DND-41 (cell line): ENCODE measurements at regions not wholly inside any gene's neighbourhood (a gene's known extent, or its start where the extent isn't known, plus 50 kb on each side); places are given as distances from the start of the nearest gene placed in this dataset.

Source experiments
- ATAC-seq: fragments of 200-7000 bp; cut with Tn5 transposase; 3 replicates; pipeline ENCODE4 v1.9.1; 2021; ENCODE audit warnings: low read depth; ENCODE audit not compliant: insufficient read depth
- DNase-seq: peaks from one replicate; pipeline ENCODE4 v3.0.0-alpha.2; 2020
- H2AFZ ChIP-seq: 2 replicates; pipeline ENCODE4 v1.6.0; 2012; ENCODE audit warnings: low read depth, low read length
- H3K27ac ChIP-seq: 2 replicates; pipeline ENCODE4 v1.5.1; 2012; ENCODE audit warnings: low read length, inconsistent platforms
- H3K27me3 ChIP-seq: fragments of 200-600 bp; sonication (generic); 2 replicates; pipeline ENCODE4 v1.6.0; 2012; ENCODE audit warnings: low read length, mild to moderate bottlenecking, inconsistent platforms; ENCODE audit not compliant: insufficient read depth, poor library complexity
- H3K36me3 ChIP-seq: 2 replicates; pipeline ENCODE4 v1.5.1; 2012; ENCODE audit warnings: low read length, inconsistent platforms; ENCODE audit not compliant: insufficient read depth
- H3K4me1 ChIP-seq: 2 replicates; pipeline ENCODE4 v1.5.1; 2012; ENCODE audit warnings: mild to moderate bottlenecking, low read length; ENCODE audit not compliant: insufficient read depth
- H3K4me2 ChIP-seq: 2 replicates; pipeline ENCODE4 v1.6.0; 2012; ENCODE audit warnings: mild to moderate bottlenecking, moderate library complexity, low read length, inconsistent platforms; ENCODE audit not compliant: insufficient read depth
- H3K4me3 ChIP-seq, 2 experiments: fragments of 200-600 bp in 1 of 2; shearing (Covaris generic) in 1 of 2; 2 replicates each; pipeline ENCODE4 v1.5.1; 2012 to 2016; ENCODE audit warnings: inconsistent platforms in 2 of 2, low read length in 2 of 2, mild to moderate bottlenecking in 2 of 2, low read depth in 1 of 2, moderate library complexity in 1 of 2
- H3K79me2 ChIP-seq: 2 replicates; pipeline ENCODE4 v1.6.0; 2012; ENCODE audit warnings: low read length, inconsistent platforms; ENCODE audit not compliant: insufficient read depth
- H3K9ac ChIP-seq: 2 replicates; pipeline ENCODE4 v1.6.0; 2012; ENCODE audit warnings: low read depth, mild to moderate bottlenecking, inconsistent platforms, low read length, moderate library complexity
- H3K9me3 ChIP-seq: 2 replicates; pipeline ENCODE4 v1.5.1; 2012; ENCODE audit warnings: low read length, moderate library complexity, mild to moderate bottlenecking, inconsistent platforms; ENCODE audit not compliant: insufficient read depth, severe bottlenecking
- H4K20me1 ChIP-seq: 2 replicates; pipeline ENCODE4 v1.6.0; 2012; ENCODE audit warnings: low read length; ENCODE audit not compliant: insufficient read depth
- EZH2 ChIP-seq: IDR thresholded peaks from 3 replicates; pipeline ENCODE4 v1.6.1; 2012; ENCODE audit warnings: borderline replicate concordance, low read depth, mild to moderate bottlenecking, moderate library complexity, low read length, inconsistent platforms; ENCODE audit not compliant: severe bottlenecking
- TF ChIP-seq, protein P1 (sequence below): IDR thresholded peaks from 2 replicates; pipeline ENCODE4 v1.5.1; 2012; ENCODE audit warnings: borderline replicate concordance, low read length, moderate library complexity, mild to moderate bottlenecking; ENCODE audit not compliant: poor library complexity, severe bottlenecking; ENCODE audit errors: extremely low read depth

DNA sequence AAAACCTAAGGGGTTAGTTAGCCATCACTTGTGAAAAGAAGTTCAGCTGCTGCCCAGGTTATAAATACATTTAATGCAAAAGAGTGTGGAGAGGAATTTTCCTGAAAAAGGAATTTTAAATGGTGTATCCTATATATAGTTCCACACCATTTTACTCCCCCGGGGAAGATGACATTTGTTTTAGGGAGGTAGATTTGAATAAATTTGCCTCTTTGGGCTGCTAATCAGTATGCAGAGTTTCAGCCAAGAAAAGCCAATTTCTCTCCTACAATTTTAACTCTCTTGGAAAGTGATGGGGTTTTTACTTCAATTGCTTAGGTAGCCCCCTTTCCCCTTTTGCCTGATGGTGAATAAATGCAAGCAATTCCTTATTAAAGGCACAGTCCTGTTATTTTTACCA is 161.2 kb downstream of the OTOL1 start:
- TF ChIP-seq, protein P1, sequence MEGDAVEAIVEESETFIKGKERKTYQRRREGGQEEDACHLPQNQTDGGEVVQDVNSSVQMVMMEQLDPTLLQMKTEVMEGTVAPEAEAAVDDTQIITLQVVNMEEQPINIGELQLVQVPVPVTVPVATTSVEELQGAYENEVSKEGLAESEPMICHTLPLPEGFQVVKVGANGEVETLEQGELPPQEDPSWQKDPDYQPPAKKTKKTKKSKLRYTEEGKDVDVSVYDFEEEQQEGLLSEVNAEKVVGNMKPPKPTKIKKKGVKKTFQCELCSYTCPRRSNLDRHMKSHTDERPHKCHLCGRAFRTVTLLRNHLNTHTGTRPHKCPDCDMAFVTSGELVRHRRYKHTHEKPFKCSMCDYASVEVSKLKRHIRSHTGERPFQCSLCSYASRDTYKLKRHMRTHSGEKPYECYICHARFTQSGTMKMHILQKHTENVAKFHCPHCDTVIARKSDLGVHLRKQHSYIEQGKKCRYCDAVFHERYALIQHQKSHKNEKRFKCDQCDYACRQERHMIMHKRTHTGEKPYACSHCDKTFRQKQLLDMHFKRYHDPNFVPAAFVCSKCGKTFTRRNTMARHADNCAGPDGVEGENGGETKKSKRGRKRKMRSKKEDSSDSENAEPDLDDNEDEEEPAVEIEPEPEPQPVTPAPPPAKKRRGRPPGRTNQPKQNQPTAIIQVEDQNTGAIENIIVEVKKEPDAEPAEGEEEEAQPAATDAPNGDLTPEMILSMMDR, result no peak
- TF ChIP-seq EZH2, result no peak
- H3K27ac ChIP-seq, result no peak overlapping the region
- ATAC-seq (no peak), DNase-seq (no peak)
- no peaks in the 10 kb centered on the region for H4K20me1 ChIP-seq
- no peak overlapping the region for H3K9ac ChIP-seq
- no peak overlapping the region for H2AFZ ChIP-seq
- H3K79me2 ChIP-seq, result no peaks in the 10 kb centered on the region
- no peaks in the 10 kb centered on the region; the same call in 1 of the 2 replicates for H3K4me1 ChIP-seq
- no peaks in the 10 kb centered on the region for H3K27me3 ChIP-seq
- no peaks in the 10 kb centered on the region for H3K9me3 ChIP-seq
- no peaks in the 10 kb centered on the region for H3K36me3 ChIP-seq
- no peak overlapping the region for H3K4me3 ChIP-seq
- H3K4me2 ChIP-seq, result no peak overlapping the region

DNA sequence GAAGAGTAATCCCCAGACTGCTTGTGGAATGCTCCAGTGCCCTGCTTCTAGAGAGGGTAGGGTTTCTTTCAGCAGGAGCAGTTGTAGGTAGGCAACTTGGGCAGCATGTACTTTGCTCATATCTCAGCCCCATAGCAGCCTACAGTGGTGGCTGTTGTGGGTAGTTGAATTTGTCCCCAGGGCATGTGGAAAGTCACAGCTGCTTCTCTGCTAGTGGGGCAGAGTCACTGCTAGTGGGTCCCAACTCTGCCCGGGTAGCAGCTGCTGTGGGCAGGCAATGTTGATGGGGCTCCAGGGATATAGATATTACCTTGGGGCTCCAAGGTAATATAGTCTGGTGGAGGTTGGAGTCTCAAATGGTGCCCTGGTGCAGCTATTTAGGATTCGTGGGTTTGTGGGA is 174.5 kb downstream of the OTOL1 start:
- Histone ChIP-seq H3K4me2 (no peak overlapping the region), H3K27me3 (no peaks in the 10 kb centered on the region), H3K4me3 (no peak overlapping the region), H3K36me3 (no peaks in the 10 kb centered on the region), H3K9ac (no peak overlapping the region), H3K79me2 (no peaks in the 10 kb centered on the region), H2AFZ (no peak overlapping the region), H3K9me3 (peaks cover 6% of the 10 kb centered on the region), H4K20me1 (no peaks in the 10 kb centered on the region), H3K4me1 (0 out of 2 replicates have a peak, but pooled peaks cover 2% of the 10 kb centered on the region), H3K27ac (no peak overlapping the region)
- ATAC-seq (no peak), DNase-seq (no peak)
- no peak for TF ChIP-seq EZH2
- TF ChIP-seq, protein P1, result no peak

DNA sequence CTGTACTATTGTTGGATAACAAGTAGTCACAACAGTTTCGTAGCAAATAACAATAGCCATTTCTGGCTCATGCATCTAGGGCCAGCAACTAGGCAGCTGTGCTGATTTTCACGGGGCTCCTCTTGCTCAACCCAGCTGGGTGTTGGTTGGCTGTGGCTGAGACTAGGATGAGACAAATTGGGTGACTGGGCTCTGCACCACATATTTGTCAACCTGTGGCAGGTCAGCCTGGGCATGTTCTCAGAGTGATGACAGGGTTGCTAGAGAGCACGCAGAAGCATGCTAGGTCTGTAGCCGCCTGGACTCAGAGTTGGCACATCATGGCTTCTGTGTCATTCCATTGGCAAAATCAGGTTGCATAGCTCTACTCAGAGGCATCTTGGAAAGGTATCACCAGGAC is 175.9 kb downstream of the OTOL1 start:
- no peak for DNase-seq
- Histone ChIP-seq H3K9ac (no peak overlapping the region), H2AFZ (no peak overlapping the region), H3K9me3 (peaks cover 6% of the 10 kb centered on the region), H3K27ac (no peak overlapping the region), H3K27me3 (no peaks in the 10 kb centered on the region), H3K79me2 (no peaks in the 10 kb centered on the region), H3K4me3 (no peak overlapping the region), H3K36me3 (no peaks in the 10 kb centered on the region), H4K20me1 (no peaks in the 10 kb centered on the region), H3K4me2 (no peak overlapping the region), H3K4me1 (0 out of 2 replicates have a peak, but pooled peaks cover 2% of the 10 kb centered on the region)
- ATAC-seq, result no peak
- TF ChIP-seq EZH2, result no peak
- TF ChIP-seq, protein P1, result no peak

DNA sequence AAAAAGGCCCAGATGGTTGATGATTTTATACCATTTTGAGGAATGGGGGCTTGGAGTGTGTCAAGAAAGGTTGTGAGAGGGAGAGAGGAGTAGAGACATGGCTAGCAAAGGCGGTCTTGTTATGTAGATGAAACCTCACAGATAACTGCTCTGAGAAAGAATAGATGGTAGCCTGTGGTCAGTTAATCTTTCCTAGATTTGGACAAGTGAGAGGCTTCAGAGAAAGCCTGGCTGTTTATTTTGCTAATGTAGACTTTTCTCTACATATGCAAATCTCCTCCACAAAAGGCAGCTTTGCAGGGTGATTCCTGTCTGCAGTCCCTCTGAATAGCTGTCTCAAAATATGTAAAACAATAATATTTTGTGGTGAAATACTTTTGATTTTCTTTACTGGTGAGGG is 177.3 kb downstream of the OTOL1 start:
- no peak for ATAC-seq
- no peak overlapping the region for H2AFZ ChIP-seq
- no peaks in the 10 kb centered on the region for H3K27me3 ChIP-seq

More for the DNA sequence above, 177.3 kb downstream of the OTOL1 start:
- no peak for TF ChIP-seq EZH2
- TF ChIP-seq, protein P1, result no peak
- H3K9me3 ChIP-seq, result peaks cover 6% of the 10 kb centered on the region
- H3K4me3 ChIP-seq, result no peak overlapping the region
- no peak overlapping the region for H3K9ac ChIP-seq
- H4K20me1 ChIP-seq, result no peaks in the 10 kb centered on the region
- H3K36me3 ChIP-seq, result no peaks in the 10 kb centered on the region
- no peak overlapping the region for H3K4me2 ChIP-seq
- H3K4me1 ChIP-seq, result 0 out of 2 replicates have a peak, but pooled peaks cover 2% of the 10 kb centered on the region
- no peak for DNase-seq
- no peaks in the 10 kb centered on the region for H3K79me2 ChIP-seq
- no peak overlapping the region for H3K27ac ChIP-seq
